AG04449 (cell line): ENCODE measurements at regions not wholly inside any gene's neighbourhood (a gene's known extent, or its start where the extent isn't known, plus 50 kb on each side); places are given as distances from the start of the nearest gene placed in this dataset.

Source experiments
- CTCF ChIA-PET: fragments of 350-600 bp; formaldehyde crosslinking; extraction: SDS; loops from one replicate; lab custom pipeline; 2021; ENCODE audit warnings: antibody characterized with exemption; lab: Yijun Ruan, JAX
- POLR2A ChIA-PET: fragments of 400-600, 350-600 bp; formaldehyde crosslinking; extraction: SDS; loops from one replicate; lab custom pipeline; 2020; ENCODE audit warnings: antibody characterized with exemption, inconsistent platforms; lab: Yijun Ruan, JAX
- DNase-seq: peaks from one replicate; pipeline ENCODE4 v3.0.0-alpha.2; 2010; ENCODE audit warnings: low read depth, low spot score
- H3K4me3 ChIP-seq: 2 replicates; pipeline ENCODE4 v1.5.1; 2011; ENCODE audit warnings: low read depth, mild to moderate bottlenecking, control low read depth, low read length
- CTCF ChIP-seq: IDR thresholded peaks from one replicate; pipeline ENCODE4 v1.5.1; 2011; ENCODE audit warnings: mild to moderate bottlenecking, moderate library complexity, low read length, control low read depth, inconsistent platforms; ENCODE audit not compliant: insufficient read depth; ENCODE audit errors: missing control alignments

- POLR2A ChIA-PET, result no interaction called here
- no peak for DNase-seq
- CTCF ChIA-PET, result no interaction called here
- TF ChIP-seq CTCF, result no peak
- no peak overlapping the region for H3K4me3 ChIP-seq
These were observed 81.7 kb downstream of the WNT5A start for GRCh38 chr3:55405436-55405835.

- no peak for TF ChIP-seq CTCF
- CTCF ChIA-PET, result no interaction called here
- no peak overlapping the region for H3K4me3 ChIP-seq
- POLR2A ChIA-PET, result no interaction called here
- DNase-seq, result no peak
These were observed 84.1 kb downstream of the WNT5A start for GRCh38 chr3:55402886-55403609.

GRCh38 chr3:55380561-55380960, 106.5 kb downstream of the WNT5A start:
- POLR2A ChIA-PET, result no interaction called here
- CTCF ChIA-PET, result no interaction called here
- no peak overlapping the region for H3K4me3 ChIP-seq
- TF ChIP-seq CTCF, result no peak
- DNase-seq, result no peak

- no peak overlapping the region for H3K4me3 ChIP-seq
- CTCF ChIA-PET, result no interaction called here
- TF ChIP-seq CTCF, result no peak
- POLR2A ChIA-PET, result no interaction called here
- no peak for DNase-seq
These were observed 110.3 kb downstream of the WNT5A start for GRCh38 chr3:55376753-55377347.

- DNase-seq, result no peak
These were observed 113.7 kb downstream of the WNT5A start for GRCh38 chr3:55373423-55373822.

More at GRCh38 chr3:55373423-55373822, 113.7 kb downstream of the WNT5A start:
- no peak overlapping the region for H3K4me3 ChIP-seq
- POLR2A ChIA-PET, result no interaction called here
- no peak for TF ChIP-seq CTCF
- CTCF ChIA-PET, result interaction anchor here (0.8 kb wide), 1 partner anchor 192 kb away, joined by 3 read pairs; no protein-coding TSS in a partner anchor
